ENCODE measurements at regions not wholly inside any gene's neighbourhood (a gene's known extent, or its start where the extent isn't known, plus 50 kb on each side); places are given as distances from the start of the nearest gene placed in this dataset.

GRCh38 chr9:17986595-17986994 is 407.7 kb downstream of the SH3GL2 start:
- intact Hi-C loops (cut with micrococcal nuclease): loop anchor here (10.0 kb wide), 1 partner anchor 62 kb away; no protein-coding TSS in a partner anchor
- POLR2A ChIA-PET: no interaction called here
- Mint-ChIP-seq H3K36me3 (ENCODE audit: low read depth) (no peaks in the 10 kb centered on the region), H3K9me3 (peaks cover 2% of the 10 kb centered on the region), H3K4me3 (no peak overlapping the region), H3K27ac (no peak overlapping the region), H3K27me3 (no peaks in the 10 kb centered on the region), H3K4me1 (no peaks in the 10 kb centered on the region)
- no peak for ATAC-seq (ENCODE audit: low read depth)
- CTCF ChIA-PET: no interaction called here
- no peak for TF ChIP-seq CTCF (IDR thresholded peaks at IDR 0.05)
- no peak for DNase-seq

- CTCF ChIA-PET: no interaction called here
- no peak for ATAC-seq (ENCODE audit: low read depth)
- POLR2A ChIA-PET: no interaction called here
- H3K9me3 Mint-ChIP-seq: no peaks in the 10 kb centered on the region
- no peak overlapping the region for H3K4me3 Mint-ChIP-seq
- H3K36me3 Mint-ChIP-seq (ENCODE audit: low read depth): no peaks in the 10 kb centered on the region
- TF ChIP-seq CTCF (IDR thresholded peaks at IDR 0.05): no peak
- no peaks in the 10 kb centered on the region for H3K4me1 Mint-ChIP-seq
- intact Hi-C loops (cut with micrococcal nuclease): loop anchor here (10.0 kb wide), 1 partner anchor 62 kb away; no protein-coding TSS in a partner anchor
- no peak for DNase-seq
- no peak overlapping the region for H3K27ac Mint-ChIP-seq
- no peaks in the 10 kb centered on the region for H3K27me3 Mint-ChIP-seq
Measured at GRCh38 chr9:17987189-17987588, 408.3 kb downstream of the SH3GL2 start.

- CTCF ChIA-PET: no interaction called here
- POLR2A ChIA-PET: no interaction called here
- ATAC-seq (ENCODE audit: low read depth) (no peak), DNase-seq (no peak)
- no peaks in the 10 kb centered on the region for H3K36me3 Mint-ChIP-seq (ENCODE audit: low read depth)
- no peaks in the 10 kb centered on the region for H3K27me3 Mint-ChIP-seq
- H3K9me3 Mint-ChIP-seq: no peaks in the 10 kb centered on the region
- H3K4me1 Mint-ChIP-seq: no peaks in the 10 kb centered on the region
- H3K27ac Mint-ChIP-seq: no peak overlapping the region
- intact Hi-C loops (cut with micrococcal nuclease): loop anchor here (10.0 kb wide), 1 partner anchor 64 kb away; no protein-coding TSS in a partner anchor
- no peak overlapping the region for H3K4me3 Mint-ChIP-seq
- no peak for TF ChIP-seq CTCF (IDR thresholded peaks at IDR 0.05)
Measured at GRCh38 chr9:17988489-17988888, 409.6 kb downstream of the SH3GL2 start.

- no peak overlapping the region for H3K4me3 Mint-ChIP-seq
- CTCF ChIA-PET: no interaction called here
- H3K27me3 Mint-ChIP-seq: no peaks in the 10 kb centered on the region
- no peak for TF ChIP-seq CTCF (IDR thresholded peaks at IDR 0.05)
- no peak for DNase-seq
- H3K36me3 Mint-ChIP-seq (ENCODE audit: low read depth): no peaks in the 10 kb centered on the region
- no peak for ATAC-seq (ENCODE audit: low read depth)
- intact Hi-C loops (cut with micrococcal nuclease): no loop called here
- POLR2A ChIA-PET: no interaction called here
- H3K9me3 Mint-ChIP-seq: no peaks in the 10 kb centered on the region
- no peaks in the 10 kb centered on the region for H3K4me1 Mint-ChIP-seq
- no peak overlapping the region for H3K27ac Mint-ChIP-seq
Measured at GRCh38 chr9:17990602-17991001, 411.7 kb downstream of the SH3GL2 start.

GRCh38 chr9:17993024-17993423 is 414.2 kb downstream of the SH3GL2 start:
- no peaks in the 10 kb centered on the region for H3K27me3 Mint-ChIP-seq
- no peak for ATAC-seq (ENCODE audit: low read depth)
- no peaks in the 10 kb centered on the region for H3K4me1 Mint-ChIP-seq
- TF ChIP-seq CTCF (IDR thresholded peaks at IDR 0.05): no peak
- intact Hi-C loops (cut with micrococcal nuclease): no loop called here
- POLR2A ChIA-PET: no interaction called here
- H3K4me3 Mint-ChIP-seq: no peak overlapping the region
- DNase-seq: no peak
- H3K27ac Mint-ChIP-seq: no peak overlapping the region
- no peaks in the 10 kb centered on the region for H3K9me3 Mint-ChIP-seq
- no peaks in the 10 kb centered on the region for H3K36me3 Mint-ChIP-seq (ENCODE audit: low read depth)
- CTCF ChIA-PET: no interaction called here

All from activated B cell treated with CpG ODN at 0.5 μM for 24 hours (primary cell).